ENCODE measurements at regions not wholly inside any gene's neighbourhood (a gene's known extent, or its start where the extent isn't known, plus 50 kb on each side); places are given as distances from the start of the nearest gene placed in this dataset.

- no peaks in the 10 kb centered on the region for H4K20me1 ChIP-seq (ENCODE audit: control insufficient read depth, insufficient read depth, low read depth, low read length)
- H3K27ac ChIP-seq (ENCODE audit: low read depth, low read length), result no peak overlapping the region
- H3K27me3 ChIP-seq (ENCODE audit: control insufficient read depth, low read length), result no peaks in the 10 kb centered on the region
- no peaks in the 10 kb centered on the region for H3K9me2 ChIP-seq (replicated peaks; ENCODE audit: control insufficient read depth, low read length)
- H3K36me3 ChIP-seq (ENCODE audit: control insufficient read depth, low read length), result no peaks in the 10 kb centered on the region
- no peak for TF ChIP-seq CTCF (IDR thresholded peaks at IDR 0.05; ENCODE audit: low read depth, low read length, poor library complexity, severe bottlenecking)
- TF ChIP-seq EZH2phosphoT487 (IDR thresholded peaks at IDR 0.05; ENCODE audit: borderline replicate concordance, low read length), result no peak
- H3K4me2 ChIP-seq (ENCODE audit: low read length), result no peak overlapping the region
- H3F3A ChIP-seq (ENCODE audit: control insufficient read depth, insufficient read depth), result no peaks in the 10 kb centered on the region
- no peaks in the 10 kb centered on the region for H3K9me3 ChIP-seq (ENCODE audit: control insufficient read depth, insufficient read depth, low read length)
- no peaks in the 10 kb centered on the region for H3K79me2 ChIP-seq (ENCODE audit: control insufficient read depth, low read length)
- no peaks in the 10 kb centered on the region for H3K4me1 ChIP-seq (ENCODE audit: control insufficient read depth, low read length)
- H3K4me3 ChIP-seq (ENCODE audit: low read length), result no peak overlapping the region
These were observed 229.2 kb downstream of the EN1 start for GRCh38 chr2:118618279-118618678.

GRCh38 chr2:118616432-118616831 lies 231.0 kb downstream of the EN1 start:
- TF ChIP-seq CTCF (IDR thresholded peaks at IDR 0.05; ENCODE audit: low read depth, low read length, poor library complexity, severe bottlenecking) (no peak), EZH2phosphoT487 (IDR thresholded peaks at IDR 0.05; ENCODE audit: borderline replicate concordance, low read length) (no peak)
- Histone ChIP-seq H3K4me3 (ENCODE audit: low read length) (no peak overlapping the region), H3K79me2 (ENCODE audit: control insufficient read depth, low read length) (no peaks in the 10 kb centered on the region), H3K4me1 (ENCODE audit: control insufficient read depth, low read length) (no peaks in the 10 kb centered on the region), H3K27ac (ENCODE audit: low read depth, low read length) (no peak overlapping the region), H3F3A (ENCODE audit: control insufficient read depth, insufficient read depth) (no peaks in the 10 kb centered on the region), H3K4me2 (ENCODE audit: low read length) (no peak overlapping the region), H4K20me1 (ENCODE audit: control insufficient read depth, insufficient read depth, low read depth, low read length) (no peaks in the 10 kb centered on the region), H3K9me2 (replicated peaks; ENCODE audit: control insufficient read depth, low read length) (no peaks in the 10 kb centered on the region), H3K9me3 (ENCODE audit: control insufficient read depth, insufficient read depth, low read length) (no peaks in the 10 kb centered on the region), H3K36me3 (ENCODE audit: control insufficient read depth, low read length) (no peaks in the 10 kb centered on the region), H3K27me3 (ENCODE audit: control insufficient read depth, low read length) (no peaks in the 10 kb centered on the region)

- Histone ChIP-seq H3K4me2 (ENCODE audit: low read length) (no peak overlapping the region), H3K4me1 (ENCODE audit: control insufficient read depth, low read length) (no peaks in the 10 kb centered on the region), H4K20me1 (ENCODE audit: control insufficient read depth, insufficient read depth, low read depth, low read length) (no peaks in the 10 kb centered on the region), H3K79me2 (ENCODE audit: control insufficient read depth, low read length) (no peaks in the 10 kb centered on the region), H3K27ac (ENCODE audit: low read depth, low read length) (no peak overlapping the region), H3K4me3 (ENCODE audit: low read length) (no peak overlapping the region), H3F3A (ENCODE audit: control insufficient read depth, insufficient read depth) (no peaks in the 10 kb centered on the region), H3K9me3 (ENCODE audit: control insufficient read depth, insufficient read depth, low read length) (no peaks in the 10 kb centered on the region), H3K9me2 (replicated peaks; ENCODE audit: control insufficient read depth, low read length) (no peaks in the 10 kb centered on the region), H3K36me3 (ENCODE audit: control insufficient read depth, low read length) (no peaks in the 10 kb centered on the region), H3K27me3 (ENCODE audit: control insufficient read depth, low read length) (no peaks in the 10 kb centered on the region)
- TF ChIP-seq CTCF (IDR thresholded peaks at IDR 0.05; ENCODE audit: low read depth, low read length, poor library complexity, severe bottlenecking) (no peak), EZH2phosphoT487 (IDR thresholded peaks at IDR 0.05; ENCODE audit: borderline replicate concordance, low read length) (no peak)
These were observed 232.6 kb downstream of the EN1 start for GRCh38 chr2:118614841-118615271.

- no peaks in the 10 kb centered on the region for H3K36me3 ChIP-seq (ENCODE audit: control insufficient read depth, low read length)
- H3K4me1 ChIP-seq (ENCODE audit: control insufficient read depth, low read length), result no peaks in the 10 kb centered on the region
- H4K20me1 ChIP-seq (ENCODE audit: control insufficient read depth, insufficient read depth, low read depth, low read length), result no peaks in the 10 kb centered on the region
- no peaks in the 10 kb centered on the region for H3K9me2 ChIP-seq (replicated peaks; ENCODE audit: control insufficient read depth, low read length)
- TF ChIP-seq EZH2phosphoT487 (IDR thresholded peaks at IDR 0.05; ENCODE audit: borderline replicate concordance, low read length), result no peak
- no peak for TF ChIP-seq CTCF (IDR thresholded peaks at IDR 0.05; ENCODE audit: low read depth, low read length, poor library complexity, severe bottlenecking)
- no peak overlapping the region for H3K4me2 ChIP-seq (ENCODE audit: low read length)
- H3K79me2 ChIP-seq (ENCODE audit: control insufficient read depth, low read length), result no peaks in the 10 kb centered on the region
- H3K27me3 ChIP-seq (ENCODE audit: control insufficient read depth, low read length), result no peaks in the 10 kb centered on the region
- no peak overlapping the region for H3K4me3 ChIP-seq (ENCODE audit: low read length)
- no peaks in the 10 kb centered on the region for H3F3A ChIP-seq (ENCODE audit: control insufficient read depth, insufficient read depth)
- no peaks in the 10 kb centered on the region for H3K9me3 ChIP-seq (ENCODE audit: control insufficient read depth, insufficient read depth, low read length)
- no peak overlapping the region for H3K27ac ChIP-seq (ENCODE audit: low read depth, low read length)
These were observed 233.7 kb downstream of the EN1 start for GRCh38 chr2:118613737-118614136.

Data from DOHH2 (cell line).